Natural killer cell (primary cell): ENCODE measurements at regions not wholly inside any gene's neighbourhood (a gene's known extent, or its start where the extent isn't known, plus 50 kb on each side); places are given as distances from the start of the nearest gene placed in this dataset.

ENCODE experiments used
- ATAC-seq, 3 donors: fragments of 150-1000 bp in 2 of 3; fragments of 200-7000 bp in 1 of 3; cut with Tn5 transposase; 1 replicate in 1 of 3; 2 replicates in 2 of 3; pipeline ENCODE4 v1.10.0; 2021; ENCODE audit warnings: mild to moderate bottlenecking in 2 of 3, moderate library complexity in 2 of 3
- DNase-seq, 2 donors: peaks; one replicate each; pipeline versions ENCODE4 v3.0.0 to v3.0.0-alpha.2; 2013 to 2021; ENCODE audit warnings: mixed read lengths in 1 of 2
- H3K27ac ChIP-seq: one replicate; pipeline ENCODE4 v1.5.1; 2013; ENCODE audit warnings: mild to moderate bottlenecking, low read length
- H3K27me3 ChIP-seq: one replicate; pipeline ENCODE4 v1.6.1; 2013; ENCODE audit warnings: low read length; ENCODE audit not compliant: control insufficient read depth, insufficient read depth
- H3K36me3 ChIP-seq: one replicate; pipeline ENCODE4 v1.6.1; 2013; ENCODE audit warnings: low read length; ENCODE audit not compliant: control insufficient read depth, insufficient read depth
- H3K4me1 ChIP-seq: one replicate; pipeline ENCODE4 v1.6.1; 2013; ENCODE audit warnings: low read length; ENCODE audit not compliant: control insufficient read depth, insufficient read depth
- H3K4me3 ChIP-seq: one replicate; pipeline ENCODE4 v1.5.1; 2013; ENCODE audit warnings: low read length
- H3K9me3 ChIP-seq: one replicate; pipeline ENCODE4 v1.6.1; 2013; ENCODE audit warnings: low read length; ENCODE audit not compliant: control insufficient read depth, insufficient read depth
- H3K27ac Mint-ChIP-seq, 2 donors: one replicate each; pipeline ENCODE4 v1.8.0; 2022; ENCODE audit warnings: mild to moderate bottlenecking in 2 of 2, mixed read lengths in 2 of 2, moderate library complexity in 1 of 2
- H3K27me3 Mint-ChIP-seq, 2 donors: one replicate each; pipeline ENCODE4 v1.8.0; 2022; ENCODE audit warnings: low read depth in 2 of 2, mixed read lengths in 2 of 2
- H3K36me3 Mint-ChIP-seq: one replicate; pipeline ENCODE4 v1.8.0; 2022; ENCODE audit warnings: mixed read lengths
- H3K4me1 Mint-ChIP-seq, 2 donors: one replicate each; pipeline ENCODE4 v1.8.0; 2022; ENCODE audit warnings: mixed read lengths in 2 of 2
- H3K4me3 Mint-ChIP-seq: one replicate; pipeline ENCODE4 v1.8.0; 2022; ENCODE audit warnings: mild to moderate bottlenecking, moderate library complexity, mixed read lengths
- H3K9me3 Mint-ChIP-seq, 2 donors: one replicate each; pipeline ENCODE4 v1.8.0; 2022; ENCODE audit warnings: mixed read lengths in 2 of 2
- CTCF ChIP-seq: fragments of 200-600 bp; IDR thresholded peaks from one replicate; pipeline ENCODE4 v1.8.0; 2022; ENCODE audit warnings: antibody characterized with exemption
- WGBS: methylation state at CpG from one replicate; pipeline ENCODE4 v1.1.7; 2013; ENCODE audit warnings: missing lambda C conversion rate; ENCODE audit not compliant: insufficient coverage; 5-methylcytosine and 5-hydroxymethylcytosine counted together
- intact Hi-C: fragments of 100-400 bp; cut with micrococcal nuclease; formaldehyde crosslinking; loops from one replicate; pipeline ENCODE4 v1.14.2; 2022

GRCh38 chr14:21974741-21975140 is 301.1 kb upstream of the OR4E1 start:
- H3K4me3 ChIP-seq: no peak overlapping the region
- Mint-ChIP-seq H3K4me3 (no peak overlapping the region), H3K27me3 (peaks cover 33 to 44% of the 10 kb centered on the region in 2 donors), H3K27ac (no peak overlapping the region), H3K4me1 (peaks cover 9 to 12% of the 10 kb centered on the region in 2 donors), H3K36me3 (no peaks in the 10 kb centered on the region), H3K9me3 (no peaks in the 10 kb centered on the region)
- TF ChIP-seq CTCF: no peak
- no peaks in the 10 kb centered on the region for H3K36me3 ChIP-seq
- H3K27ac ChIP-seq: no peak overlapping the region
- ATAC-seq (no peak), DNase-seq (peak in 1 of 2 donors; percentile 47)
- H3K27me3 ChIP-seq: peaks cover 4% of the 10 kb centered on the region
- 100% methylated on average over 1 of the region's 2 CpGs for WGBS
- H3K9me3 ChIP-seq: no peaks in the 10 kb centered on the region
- intact Hi-C loops: no loop called here
- H3K4me1 ChIP-seq: no peaks in the 10 kb centered on the region

GRCh38 chr14:21965042-21965441 is 291.4 kb upstream of the OR4E1 start:
- Histone ChIP-seq H3K27ac (no peak overlapping the region), H3K9me3 (no peaks in the 10 kb centered on the region), H3K27me3 (peaks cover 2% of the 10 kb centered on the region), H3K4me1 (no peaks in the 10 kb centered on the region), H3K4me3 (no peak overlapping the region), H3K36me3 (no peaks in the 10 kb centered on the region)
- intact Hi-C loops: no loop called here
- 50% methylated on average over 1 of the region's 1 CpG for WGBS
- Mint-ChIP-seq H3K27ac (no peak overlapping the region), H3K9me3 (no peaks in the 10 kb centered on the region), H3K4me3 (no peak overlapping the region), H3K36me3 (no peaks in the 10 kb centered on the region), H3K4me1 (no peaks in the 10 kb centered on the region), H3K27me3 (peaks cover 5 to 13% of the 10 kb centered on the region in 2 donors)
- no peak for TF ChIP-seq CTCF
- ATAC-seq (no peak), DNase-seq (peak in 1 of 2 donors; percentile 72)

GRCh38 chr14:21964180-21964579 is 290.6 kb upstream of the OR4E1 start:
- Histone ChIP-seq H3K36me3 (no peaks in the 10 kb centered on the region), H3K27me3 (peaks cover 2% of the 10 kb centered on the region), H3K9me3 (no peaks in the 10 kb centered on the region), H3K4me3 (no peak overlapping the region), H3K27ac (no peak overlapping the region), H3K4me1 (no peaks in the 10 kb centered on the region)
- Mint-ChIP-seq H3K9me3 (no peaks in the 10 kb centered on the region), H3K36me3 (no peaks in the 10 kb centered on the region), H3K27ac (no peak overlapping the region), H3K27me3 (peaks cover 0 to 15% of the 10 kb centered on the region in 2 donors), H3K4me3 (no peak overlapping the region), H3K4me1 (no peaks in the 10 kb centered on the region)
- ATAC-seq: no peak
- no peak for TF ChIP-seq CTCF
- WGBS: 80% methylated on average over 1 of the region's 1 CpG
- intact Hi-C loops: no loop called here
- DNase-seq: peak in 1 of 2 donors; percentile 7

GRCh38 chr14:21960636-21961035 is 287.0 kb upstream of the OR4E1 start:
- H3K27ac ChIP-seq: no peak overlapping the region
- peaks cover 7% of the 10 kb centered on the region for H3K36me3 Mint-ChIP-seq
- no peak for TF ChIP-seq CTCF

More at GRCh38 chr14:21960636-21961035, 287.0 kb upstream of the OR4E1 start:
- H3K4me1 ChIP-seq: no peaks in the 10 kb centered on the region
- Mint-ChIP-seq H3K4me1 (no peaks in the 10 kb centered on the region), H3K27ac (no peak overlapping the region), H3K4me3 (no peak overlapping the region), H3K9me3 (no peaks in the 10 kb centered on the region), H3K27me3 (peaks cover 9 to 20% of the 10 kb centered on the region in 2 donors)
- no peak overlapping the region for H3K4me3 ChIP-seq
- 100% methylated on average over 1 of the region's 1 CpG for WGBS
- H3K36me3 ChIP-seq: no peaks in the 10 kb centered on the region
- intact Hi-C loops: no loop called here
- no peaks in the 10 kb centered on the region for H3K27me3 ChIP-seq
- no peaks in the 10 kb centered on the region for H3K9me3 ChIP-seq
- ATAC-seq (no peak), DNase-seq (no peak)
